ENCODE measurements at regions not wholly inside any gene's neighbourhood (a gene's known extent, or its start where the extent isn't known, plus 50 kb on each side); places are given as distances from the start of the nearest gene placed in this dataset.

DNA sequence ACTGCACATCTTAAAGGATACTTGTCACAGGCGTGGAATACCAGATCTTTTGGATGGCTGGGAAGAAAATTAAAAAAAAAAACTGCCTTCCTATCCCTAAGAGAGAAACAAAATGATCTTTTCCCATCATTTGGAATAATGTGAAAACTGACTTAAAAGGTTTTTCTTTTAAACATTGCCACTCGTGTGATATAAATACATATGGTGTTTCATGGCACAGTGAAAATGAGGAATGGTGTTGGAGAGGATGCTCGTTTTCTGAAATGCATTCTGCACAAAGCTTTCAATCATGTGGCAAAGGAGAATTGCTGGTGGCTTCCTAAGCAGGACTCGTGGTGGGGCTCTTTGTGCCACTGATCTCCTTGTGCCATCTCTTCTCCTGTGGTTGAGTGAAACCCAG, 74.9 kb upstream of the LRRC4C start:
- Histone ChIP-seq H3K9me3 (replicated peaks in 1 of 2; ENCODE audit: control insufficient read depth in 1 of 2, insufficient read depth in 1 of 2, low read length in 2 of 2) (no peaks in the 10 kb centered on the region), H4K20me1 (ENCODE audit: insufficient read depth, low read length) (no peaks in the 10 kb centered on the region), H3K4me3 (replicated peaks in 1 of 3; ENCODE audit: low read depth in 2 of 3, low read length in 3 of 3) (no peak overlapping the region), H3K27me3 (ENCODE audit: control insufficient read depth in 2 of 2, insufficient read depth in 2 of 2, low read length in 2 of 2) (no peaks in the 10 kb centered on the region), H3K9ac (ENCODE audit: insufficient read depth, low read length, poor library complexity, severe bottlenecking) (no peak overlapping the region), H3K4me2 (replicated peaks; ENCODE audit: extremely low read depth, low read length, poor library complexity, severe bottlenecking) (no peak overlapping the region), H2AFZ (ENCODE audit: insufficient read depth, low read depth, low read length, poor library complexity, severe bottlenecking) (no peak overlapping the region), H3K27ac (ENCODE audit: low read depth in 1 of 2, low read length in 2 of 2) (no peak overlapping the region), H3K36me3 (replicated peaks in 1 of 2; ENCODE audit: control insufficient read depth in 1 of 2, insufficient read depth in 2 of 2, low read length in 2 of 2) (no peaks in the 10 kb centered on the region), H3K4me1 (ENCODE audit: control insufficient read depth in 1 of 2, insufficient read depth in 2 of 2, low read length in 2 of 2) (no peaks in the 10 kb centered on the region), H3K79me2 (ENCODE audit: insufficient read depth, low read length) (no peaks in the 10 kb centered on the region)
- Mint-ChIP-seq H3K9me3 (peaks cover 0 to 2% (median 0%) of the 10 kb centered on the region in 7 donors), H3K4me1 (no peaks in the 10 kb centered on the region), H3K36me3 (no peaks in the 10 kb centered on the region), H3K4me3 (no peak overlapping the region), H3K27me3 (ENCODE audit: low read depth in 3 of 3) (no peaks in the 10 kb centered on the region), H3K27ac (no peak overlapping the region)
- TF ChIP-seq, protein P1, sequence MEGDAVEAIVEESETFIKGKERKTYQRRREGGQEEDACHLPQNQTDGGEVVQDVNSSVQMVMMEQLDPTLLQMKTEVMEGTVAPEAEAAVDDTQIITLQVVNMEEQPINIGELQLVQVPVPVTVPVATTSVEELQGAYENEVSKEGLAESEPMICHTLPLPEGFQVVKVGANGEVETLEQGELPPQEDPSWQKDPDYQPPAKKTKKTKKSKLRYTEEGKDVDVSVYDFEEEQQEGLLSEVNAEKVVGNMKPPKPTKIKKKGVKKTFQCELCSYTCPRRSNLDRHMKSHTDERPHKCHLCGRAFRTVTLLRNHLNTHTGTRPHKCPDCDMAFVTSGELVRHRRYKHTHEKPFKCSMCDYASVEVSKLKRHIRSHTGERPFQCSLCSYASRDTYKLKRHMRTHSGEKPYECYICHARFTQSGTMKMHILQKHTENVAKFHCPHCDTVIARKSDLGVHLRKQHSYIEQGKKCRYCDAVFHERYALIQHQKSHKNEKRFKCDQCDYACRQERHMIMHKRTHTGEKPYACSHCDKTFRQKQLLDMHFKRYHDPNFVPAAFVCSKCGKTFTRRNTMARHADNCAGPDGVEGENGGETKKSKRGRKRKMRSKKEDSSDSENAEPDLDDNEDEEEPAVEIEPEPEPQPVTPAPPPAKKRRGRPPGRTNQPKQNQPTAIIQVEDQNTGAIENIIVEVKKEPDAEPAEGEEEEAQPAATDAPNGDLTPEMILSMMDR (IDR thresholded peaks at IDR 0.05) = no peak
- intact Hi-C loops (cut with micrococcal nuclease) = no loop called here
- DNase-seq = no peak
- 45% methylated on average over 2 of the region's 4 CpGs for WGBS (ENCODE audit: insufficient coverage)

DNA sequence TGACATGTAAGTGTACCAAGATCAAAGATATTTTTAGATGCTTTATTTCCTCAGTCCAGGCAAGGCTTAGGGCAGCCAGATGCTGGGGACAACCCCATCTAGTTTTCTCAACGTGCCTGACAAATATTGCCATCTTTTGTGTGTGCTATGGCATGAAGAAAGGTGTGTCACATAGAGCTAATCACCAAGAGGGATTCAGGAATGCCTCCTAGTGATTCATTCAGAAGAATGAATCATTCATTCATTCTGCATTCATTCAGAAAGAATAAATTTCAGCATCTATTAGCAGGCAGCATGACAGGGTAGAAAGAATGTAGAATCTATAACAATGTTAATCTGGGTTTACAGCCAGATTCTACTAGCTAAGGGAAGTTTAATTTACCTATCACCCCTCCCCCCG, 75.4 kb upstream of the LRRC4C start:
- Histone ChIP-seq H3K79me2 (ENCODE audit: insufficient read depth, low read length) (no peaks in the 10 kb centered on the region), H3K36me3 (replicated peaks in 1 of 2; ENCODE audit: control insufficient read depth in 1 of 2, insufficient read depth in 2 of 2, low read length in 2 of 2) (no peaks in the 10 kb centered on the region), H3K4me2 (replicated peaks; ENCODE audit: extremely low read depth, low read length, poor library complexity, severe bottlenecking) (no peak overlapping the region), H3K27ac (ENCODE audit: low read depth in 1 of 2, low read length in 2 of 2) (no peak overlapping the region), H3K4me1 (ENCODE audit: control insufficient read depth in 1 of 2, insufficient read depth in 2 of 2, low read length in 2 of 2) (no peaks in the 10 kb centered on the region), H3K9ac (ENCODE audit: insufficient read depth, low read length, poor library complexity, severe bottlenecking) (no peak overlapping the region), H2AFZ (ENCODE audit: insufficient read depth, low read depth, low read length, poor library complexity, severe bottlenecking) (no peak overlapping the region), H3K27me3 (ENCODE audit: control insufficient read depth in 2 of 2, insufficient read depth in 2 of 2, low read length in 2 of 2) (no peaks in the 10 kb centered on the region), H4K20me1 (ENCODE audit: insufficient read depth, low read length) (no peaks in the 10 kb centered on the region), H3K4me3 (replicated peaks in 1 of 3; ENCODE audit: low read depth in 2 of 3, low read length in 3 of 3) (no peak overlapping the region), H3K9me3 (replicated peaks in 1 of 2; ENCODE audit: control insufficient read depth in 1 of 2, insufficient read depth in 1 of 2, low read length in 2 of 2) (no peaks in the 10 kb centered on the region)
- Mint-ChIP-seq H3K4me3 (no peak overlapping the region), H3K27me3 (ENCODE audit: low read depth in 3 of 3) (no peaks in the 10 kb centered on the region), H3K36me3 (no peaks in the 10 kb centered on the region), H3K9me3 (peaks cover 0 to 4% (median 0%) of the 10 kb centered on the region in 7 donors), H3K4me1 (no peaks in the 10 kb centered on the region), H3K27ac (no peak overlapping the region)
- intact Hi-C loops (cut with micrococcal nuclease) = no loop called here
- TF ChIP-seq, protein P1 (IDR thresholded peaks at IDR 0.05) = no peak
- no peak for DNase-seq
- WGBS (ENCODE audit: insufficient coverage) = no CpG with 5 or more reads among the region's 2 CpGs
